ENCODE measurements at regions not wholly inside any gene's neighbourhood (a gene's known extent, or its start where the extent isn't known, plus 50 kb on each side); places are given as distances from the start of the nearest gene placed in this dataset.
A peak's percentile ranks its signal among the peaks of the same experiment; 100 is the strongest.
"Not testable (repeated sequence)": the region's sequence is repeated elsewhere in the genome, so short reads cannot be mapped to it uniquely, and the experiment has no call there.

GRCh38 chr9:18324928-18325745, 148.8 kb upstream of the ADAMTSL1 start:
- no peak overlapping the region for H3K4me3 ChIP-seq (ENCODE audit: low read length)
- TF ChIP-seq CTCF (conservative IDR thresholded peaks at IDR 0.05; ENCODE audit: low read depth, low read length), result no peak
- no peak for DNase-seq (ENCODE audit: low read depth)

GRCh38 chr9:18325746-18326011, 148.3 kb upstream of the ADAMTSL1 start:
- not testable (repeated sequence) for H3K4me3 ChIP-seq (ENCODE audit: low read length); DNase-seq (ENCODE audit: low read depth)

GRCh38 chr9:18327121-18327520, 146.8 kb upstream of the ADAMTSL1 start:
- H3K4me3 ChIP-seq (ENCODE audit: low read length), result no peak overlapping the region
- no peak for TF ChIP-seq CTCF (conservative IDR thresholded peaks at IDR 0.05; ENCODE audit: low read depth, low read length)
- DNase-seq (ENCODE audit: low read depth), result no peak

- no peak overlapping the region for H3K4me3 ChIP-seq (ENCODE audit: low read length)
- TF ChIP-seq CTCF (conservative IDR thresholded peaks at IDR 0.05; ENCODE audit: low read depth, low read length), result no peak
- no peak for DNase-seq (ENCODE audit: low read depth)
Observed at GRCh38 chr9:18330401-18331309, 143.3 kb upstream of the ADAMTSL1 start.

- TF ChIP-seq CTCF (conservative IDR thresholded peaks at IDR 0.05; ENCODE audit: low read depth, low read length), result no peak
- H3K4me3 ChIP-seq (ENCODE audit: low read length), result no peak overlapping the region
- no peak for DNase-seq (ENCODE audit: low read depth)
Observed at GRCh38 chr9:18331310-18331684, 142.7 kb upstream of the ADAMTSL1 start.

GRCh38 chr9:18331808-18332209, 142.1 kb upstream of the ADAMTSL1 start:
- TF ChIP-seq CTCF (conservative IDR thresholded peaks at IDR 0.05; ENCODE audit: low read depth, low read length), result no peak
- peak; percentile 41 for DNase-seq (ENCODE audit: low read depth)
- no peak overlapping the region for H3K4me3 ChIP-seq (ENCODE audit: low read length)

- DNase-seq (ENCODE audit: low read depth), result no peak
- TF ChIP-seq CTCF (conservative IDR thresholded peaks at IDR 0.05; ENCODE audit: low read depth, low read length), result no peak
- no peak overlapping the region for H3K4me3 ChIP-seq (ENCODE audit: low read length)
Observed at GRCh38 chr9:18333157-18333556, 140.8 kb upstream of the ADAMTSL1 start.

Measured in retinal pigment epithelial cell (primary cell).